ENCODE measurements at regions not wholly inside any gene's neighbourhood (a gene's known extent, or its start where the extent isn't known, plus 50 kb on each side); places are given as distances from the start of the nearest gene placed in this dataset.

DNA sequence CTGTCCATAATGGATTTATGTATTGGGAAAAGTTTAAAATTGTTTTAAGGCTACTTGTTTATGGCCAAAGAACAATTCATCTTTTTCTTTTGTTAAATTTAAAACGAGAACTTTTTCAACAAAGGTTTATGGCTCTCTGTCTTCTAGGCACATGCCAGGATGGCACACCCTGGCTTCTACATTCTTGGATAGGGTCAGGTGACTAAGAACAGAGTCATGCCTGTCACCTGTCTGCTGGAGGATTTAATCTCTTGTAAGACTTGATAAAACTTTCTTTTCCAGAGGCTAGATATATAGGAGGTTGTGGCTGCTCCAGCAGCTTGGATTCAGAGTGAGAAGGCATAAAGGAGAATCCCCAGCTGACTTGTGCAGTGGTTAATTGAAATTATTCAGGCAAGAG lies 915.4 kb downstream of the GATA3 start:
- DNase-seq, result no peak
- no peaks in the 10 kb centered on the region for H3K36me3 ChIP-seq
- no peak overlapping the region for H3K27ac ChIP-seq
- H3K27me3 ChIP-seq, result no peaks in the 10 kb centered on the region
- no peaks in the 10 kb centered on the region for H3K9me3 ChIP-seq
- intact Hi-C loops (cut with DNase I), result no loop called here
- no peaks in the 10 kb centered on the region for H3K4me1 ChIP-seq
- H3K4me3 ChIP-seq, result no peak overlapping the region
- TF ChIP-seq EP300 (IDR thresholded peaks at IDR 0.05) (no peak), POLR2AphosphoS5 (IDR thresholded peaks at IDR 0.05) (no peak), POLR2A (IDR thresholded peaks at IDR 0.05) (no peak)
- TF ChIP-seq, protein P1, sequence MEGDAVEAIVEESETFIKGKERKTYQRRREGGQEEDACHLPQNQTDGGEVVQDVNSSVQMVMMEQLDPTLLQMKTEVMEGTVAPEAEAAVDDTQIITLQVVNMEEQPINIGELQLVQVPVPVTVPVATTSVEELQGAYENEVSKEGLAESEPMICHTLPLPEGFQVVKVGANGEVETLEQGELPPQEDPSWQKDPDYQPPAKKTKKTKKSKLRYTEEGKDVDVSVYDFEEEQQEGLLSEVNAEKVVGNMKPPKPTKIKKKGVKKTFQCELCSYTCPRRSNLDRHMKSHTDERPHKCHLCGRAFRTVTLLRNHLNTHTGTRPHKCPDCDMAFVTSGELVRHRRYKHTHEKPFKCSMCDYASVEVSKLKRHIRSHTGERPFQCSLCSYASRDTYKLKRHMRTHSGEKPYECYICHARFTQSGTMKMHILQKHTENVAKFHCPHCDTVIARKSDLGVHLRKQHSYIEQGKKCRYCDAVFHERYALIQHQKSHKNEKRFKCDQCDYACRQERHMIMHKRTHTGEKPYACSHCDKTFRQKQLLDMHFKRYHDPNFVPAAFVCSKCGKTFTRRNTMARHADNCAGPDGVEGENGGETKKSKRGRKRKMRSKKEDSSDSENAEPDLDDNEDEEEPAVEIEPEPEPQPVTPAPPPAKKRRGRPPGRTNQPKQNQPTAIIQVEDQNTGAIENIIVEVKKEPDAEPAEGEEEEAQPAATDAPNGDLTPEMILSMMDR (IDR thresholded peaks at IDR 0.05), result no peak
- 31 to 70% methylated on average over 1 of the region's 1 CpG for WGBS, 2 donors

DNA sequence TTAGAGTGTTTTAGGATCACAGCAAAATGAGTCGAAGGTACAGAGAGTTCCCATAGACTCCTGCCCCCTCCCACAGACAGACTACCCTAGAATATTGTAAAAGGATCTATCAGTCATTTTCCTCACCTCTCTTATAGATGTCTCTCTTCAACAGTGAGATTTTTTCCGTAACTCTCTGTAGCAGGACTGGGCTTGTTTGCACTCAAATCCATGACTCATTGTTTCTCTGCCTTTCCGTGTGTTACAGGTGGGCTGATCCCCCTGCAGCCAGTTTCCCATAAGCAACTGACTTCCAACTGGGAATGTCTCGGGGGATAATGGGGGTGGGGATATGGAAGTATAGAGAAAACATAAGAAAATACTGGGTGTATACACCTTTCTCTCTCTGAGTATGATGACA lies 921.0 kb downstream of the GATA3 start:
- DNase-seq, result no peak
- Histone ChIP-seq H3K27ac (no peak overlapping the region), H3K9me3 (no peaks in the 10 kb centered on the region), H3K27me3 (no peaks in the 10 kb centered on the region), H3K4me3 (no peak overlapping the region), H3K36me3 (no peaks in the 10 kb centered on the region), H3K4me1 (no peaks in the 10 kb centered on the region)
- TF ChIP-seq POLR2A (IDR thresholded peaks at IDR 0.05), result no peak
- TF ChIP-seq, protein P1 (IDR thresholded peaks at IDR 0.05), result no peak
- no peak for TF ChIP-seq EP300 (IDR thresholded peaks at IDR 0.05)
- no peak for TF ChIP-seq POLR2AphosphoS5 (IDR thresholded peaks at IDR 0.05)
- intact Hi-C loops (cut with DNase I), result no loop called here
- 61 to 79% methylated on average over 4 of the region's 4 CpGs for WGBS, 2 donors

DNA sequence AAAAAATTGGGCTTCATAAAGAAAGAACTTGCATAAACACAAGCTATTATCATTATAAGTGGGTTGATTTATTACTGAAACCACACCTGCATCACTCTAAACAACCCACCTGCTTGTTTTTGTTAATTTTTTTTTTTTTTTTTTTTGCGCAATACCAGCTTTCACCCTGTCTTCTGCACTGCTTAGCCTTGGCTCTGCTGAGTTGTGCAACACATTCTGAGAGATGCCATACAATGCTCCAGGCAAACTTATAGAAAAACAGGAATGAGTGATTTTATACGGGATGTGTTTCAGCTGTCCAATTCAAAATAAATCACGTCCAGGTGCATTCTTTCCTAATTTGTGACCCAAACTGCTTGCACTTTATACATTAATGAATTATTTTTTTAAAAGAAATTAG lies 923.6 kb downstream of the GATA3 start:
- 88 to 91% methylated on average over 3 of the region's 3 CpGs for WGBS, 2 donors
- intact Hi-C loops (cut with DNase I), result no loop called here
- H3K27ac ChIP-seq, result no peak overlapping the region
- no peak overlapping the region for H3K4me3 ChIP-seq
- TF ChIP-seq POLR2A (IDR thresholded peaks at IDR 0.05), result no peak
- H3K9me3 ChIP-seq, result no peaks in the 10 kb centered on the region
- no peaks in the 10 kb centered on the region for H3K4me1 ChIP-seq
- H3K27me3 ChIP-seq, result no peaks in the 10 kb centered on the region
- H3K36me3 ChIP-seq, result no peaks in the 10 kb centered on the region
- DNase-seq, result no peak

DNA sequence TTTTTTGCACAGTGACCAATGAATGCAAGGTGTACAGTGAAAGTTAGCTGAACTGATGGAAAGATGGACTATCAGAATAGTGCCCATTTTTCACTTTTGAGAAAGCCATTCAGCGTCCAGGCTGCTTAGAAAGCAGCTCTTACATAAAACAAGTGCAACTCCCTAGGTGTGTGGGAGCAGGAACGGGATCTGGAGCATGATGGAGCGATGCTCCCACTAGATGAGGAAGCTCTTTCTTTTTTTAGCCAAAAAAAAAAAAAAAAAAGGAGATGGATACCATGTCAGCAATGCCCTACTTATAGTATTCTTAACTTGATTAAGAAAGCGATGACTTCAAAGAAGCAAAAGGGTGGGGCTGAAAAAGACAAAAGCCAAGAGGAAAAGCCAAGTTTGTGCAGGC lies 925.5 kb downstream of the GATA3 start:
- intact Hi-C loops (cut with DNase I), result no loop called here
- 67 to 86% methylated on average over 4 of the region's 4 CpGs for WGBS, 2 donors
- Histone ChIP-seq H3K4me3 (no peak overlapping the region), H3K27ac (no peak overlapping the region), H3K4me1 (no peaks in the 10 kb centered on the region), H3K27me3 (no peaks in the 10 kb centered on the region), H3K9me3 (no peaks in the 10 kb centered on the region), H3K36me3 (no peaks in the 10 kb centered on the region)
- TF ChIP-seq POLR2A (IDR thresholded peaks at IDR 0.05) (no peak), POLR2AphosphoS5 (IDR thresholded peaks at IDR 0.05) (no peak), EP300 (IDR thresholded peaks at IDR 0.05) (no peak)
- TF ChIP-seq, protein P1 (IDR thresholded peaks at IDR 0.05), result no peak
- no peak for DNase-seq

DNA sequence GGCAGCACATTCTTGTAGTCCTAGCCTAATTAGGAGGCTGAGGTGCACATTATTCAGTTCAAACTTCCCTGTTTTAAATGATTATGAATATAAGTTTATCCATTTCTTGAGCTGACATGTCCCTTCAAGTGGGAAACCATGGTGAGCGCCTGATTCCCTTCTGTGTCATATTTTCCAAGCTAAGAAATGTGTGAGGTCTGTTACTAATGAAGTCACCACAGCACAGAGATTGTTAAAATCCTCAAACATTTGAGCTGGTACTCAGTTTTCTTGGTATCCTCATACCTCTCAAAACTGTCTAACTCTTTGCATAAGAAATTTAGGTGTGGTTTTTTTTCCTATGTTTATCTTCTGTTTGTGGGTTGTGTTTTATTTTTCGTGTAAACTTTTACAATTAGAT lies 926.8 kb downstream of the GATA3 start:
- Histone ChIP-seq H3K27ac (no peak overlapping the region), H3K36me3 (no peaks in the 10 kb centered on the region), H3K4me1 (no peaks in the 10 kb centered on the region), H3K27me3 (no peaks in the 10 kb centered on the region), H3K4me3 (no peak overlapping the region), H3K9me3 (no peaks in the 10 kb centered on the region)
- WGBS, 2 donors, result 65 to 76% methylated on average over 2 of the region's 2 CpGs
- intact Hi-C loops (cut with DNase I), result no loop called here
- no peak for DNase-seq
- no peak for TF ChIP-seq POLR2AphosphoS5 (IDR thresholded peaks at IDR 0.05)
- TF ChIP-seq, protein P1 (IDR thresholded peaks at IDR 0.05), result no peak
- TF ChIP-seq POLR2A (IDR thresholded peaks at IDR 0.05), result no peak
- no peak for TF ChIP-seq EP300 (IDR thresholded peaks at IDR 0.05)
